RWPE1 (cell line): ENCODE measurements at regions not wholly inside any gene's neighbourhood (a gene's known extent, or its start where the extent isn't known, plus 50 kb on each side); places are given as distances from the start of the nearest gene placed in this dataset.

Source experiments
- CTCF ChIA-PET: fragments of 350-600 bp; sonication (Branson Sonifier 250); formaldehyde crosslinking; extraction: SDS; loops from one replicate; lab custom pipeline; 2021; lab: Yijun Ruan, JAX
- POLR2A ChIA-PET: fragments of 400-600 bp; formaldehyde crosslinking; extraction: SDS; loops from one replicate; lab custom pipeline; 2020; ENCODE audit warnings: antibody characterized with exemption; ENCODE audit not compliant: low non-redundant PET; lab: Yijun Ruan, JAX
- DNase-seq: peaks from one replicate; pipeline ENCODE4 v3.0.0; 2012; ENCODE audit warnings: low spot score
- H3K27ac ChIP-seq: fragments of 450-650 bp; 2 replicates; pipeline ENCODE4 v1.5.1; 2017
- CTCF ChIP-seq: fragments of 450-650 bp; conservative IDR thresholded peaks from 2 replicates; pipeline ENCODE4 v1.5.1; 2017; ENCODE audit warnings: low read depth, mild to moderate bottlenecking

GRCh38 chr2:216572582-216573578, 60.3 kb upstream of the IGFBP2 start:
- H3K27ac ChIP-seq: no peak overlapping the region
- ChIA-PET POLR2A (no interaction called here), CTCF (interaction anchor here (0.6 kb wide), 1 partner anchor 350 kb away, joined by 3 read pairs; no protein-coding TSS in a partner anchor)
- no peak for DNase-seq
- no peak for TF ChIP-seq CTCF

- no peak for DNase-seq
- CTCF ChIA-PET: no interaction called here
- POLR2A ChIA-PET: no interaction called here
- H3K27ac ChIP-seq: no peak overlapping the region
- TF ChIP-seq CTCF: no peak
These were observed 59.2 kb upstream of the IGFBP2 start for GRCh38 chr2:216574046-216574445.

GRCh38 chr2:216574586-216574985, 58.6 kb upstream of the IGFBP2 start:
- ChIA-PET CTCF (no interaction called here), POLR2A (no interaction called here)
- DNase-seq: no peak
- TF ChIP-seq CTCF: no peak
- H3K27ac ChIP-seq: no peak overlapping the region

- H3K27ac ChIP-seq: no peak overlapping the region
- TF ChIP-seq CTCF: no peak
- ChIA-PET POLR2A (no interaction called here), CTCF (interaction anchor here (0.7 kb wide), 1 partner anchor 286 kb away, joined by 3 read pairs; no protein-coding TSS in a partner anchor)
- no peak for DNase-seq
These were observed 57.8 kb upstream of the IGFBP2 start for GRCh38 chr2:216575465-216575864.

GRCh38 chr2:216576616-216577015, 56.6 kb upstream of the IGFBP2 start:
- ChIA-PET POLR2A (no interaction called here), CTCF (no interaction called here)
- no peak for TF ChIP-seq CTCF
- no peak overlapping the region for H3K27ac ChIP-seq
- no peak for DNase-seq

- no peak for DNase-seq
- no peak overlapping the region for H3K27ac ChIP-seq
- ChIA-PET CTCF (no interaction called here), POLR2A (no interaction called here)
- TF ChIP-seq CTCF: no peak
These were observed 54.9 kb upstream of the IGFBP2 start for GRCh38 chr2:216578325-216578724.
